Stomach (tissue), 8 donors: ENCODE measurements at regions not wholly inside any gene's neighbourhood (a gene's known extent, or its start where the extent isn't known, plus 50 kb on each side); places are given as distances from the start of the nearest gene placed in this dataset.

Source experiments
- DNase-seq, 2 donors: peaks; one replicate each; pipeline versions ENCODE4 v3.0.0 to v3.0.0-alpha.2; 2013 to 2019
- H3K27ac ChIP-seq, 5 donors: fragments of 200-600 bp in 4 of 5; sonication (generic) in 4 of 5; one replicate each; pipeline ENCODE4 v1.5.1; 2013 to 2019; ENCODE audit warnings: mild to moderate bottlenecking in 1 of 5, moderate library complexity in 1 of 5
- H3K27me3 ChIP-seq, 3 donors: fragments of 200-600 bp; sonication (generic); one replicate each; pipeline ENCODE4 v1.5.1; 2017 to 2019; ENCODE audit warnings: mixed run types in 1 of 3
- H3K36me3 ChIP-seq, 4 donors: fragments of 200-600 bp; sonication (generic); 1 replicate in 3 of 4; 2 replicates in 1 of 4; pipeline ENCODE4 v1.5.1; 2016 to 2019
- H3K4me1 ChIP-seq, 4 donors: fragments of 200-600 bp; sonication (generic); one replicate each; pipeline ENCODE4 v1.5.1; 2016 to 2019
- H3K4me3 ChIP-seq, 4 donors: fragments of 200-600 bp; sonication (generic) in 3 of 4; one replicate each; pipeline ENCODE4 v1.5.1; 2016 to 2019; ENCODE audit warnings: mild to moderate bottlenecking in 1 of 4
- H3K9me3 ChIP-seq, 4 donors: fragments of 200-600 bp; sonication (generic); one replicate each; pipeline ENCODE4 v1.5.1; 2016 to 2019
- CTCF ChIP-seq, 7 experiments: fragments of 450-650 bp in 4 of 7; fragments of 200-600 bp in 3 of 7; sonication (generic) in 3 of 7; IDR thresholded peaks; one replicate each; pipeline ENCODE4 v1.5.1; 2016 to 2019; ENCODE audit warnings: antibody characterized with exemption in 7 of 7, control low read depth in 2 of 7, mild to moderate bottlenecking in 1 of 7
- EP300 ChIP-seq: sonication (generic); formaldehyde crosslinking; IDR thresholded peaks from one replicate; pipeline ENCODE4 v1.6.1; 2017; ENCODE audit warnings: antibody characterized with exemption
- POLR2A ChIP-seq, 4 donors: fragments of 450-650 bp; IDR thresholded peaks; one replicate each; pipeline ENCODE4 v1.6.1; 2016; ENCODE audit warnings: antibody characterized with exemption in 4 of 4, control low read depth in 2 of 4, mild to moderate bottlenecking in 1 of 4, moderate library complexity in 1 of 4
- POLR2AphosphoS5 ChIP-seq, 3 donors: sonication (generic); formaldehyde crosslinking; IDR thresholded peaks; one replicate each; pipeline ENCODE4 v1.6.1; 2016; ENCODE audit warnings: antibody characterized with exemption in 3 of 3
- WGBS, 5 donors: extraction: QIAGEN DNeasy Blood & Tissue Kit in 3 of 5; methylation state at CpG; one replicate each; pipeline versions ENCODE4 v1.1.5 to v1.1.7; 2013 to 2018; 5-methylcytosine and 5-hydroxymethylcytosine counted together
- intact Hi-C: fragments of 100-400 bp; cut with DNase I; formaldehyde crosslinking; loops from one replicate; pipeline ENCODE4 v1.15.1; 2023; ENCODE audit warnings: low total_unique reads
- donor health status: healthy with polysubstance abuse.
- donor health status: Bipolar disorder and iron deficiency.
- donor health status: healthy.

- Histone ChIP-seq H3K27me3 (peaks cover 0 to 3% (median 0%) of the 10 kb centered on the region in 3 donors), H3K4me1 (no peaks in the 10 kb centered on the region), H3K4me3 (no peak overlapping the region), H3K9me3 (no peaks in the 10 kb centered on the region), H3K27ac (no peak overlapping the region), H3K36me3 (no peaks in the 10 kb centered on the region)
- intact Hi-C loops, result no loop called here
- DNase-seq, result no peak
- 71 to 84% (median 82%) methylated on average over 2 of the region's 2 CpGs for WGBS, 5 donors
- TF ChIP-seq EP300 (no peak), CTCF (IDR thresholded peaks at IDR 0.05) (no peak), POLR2AphosphoS5 (IDR thresholded peaks at IDR 0.05) (no peak), POLR2A (IDR thresholded peaks at IDR 0.05) (no peak)
Measured at GRCh38 chr3:159739969-159740368, 248.7 kb upstream of the IL12A start.

- no peaks in the 10 kb centered on the region for H3K9me3 ChIP-seq
- no peak for DNase-seq
- no peak overlapping the region for H3K4me3 ChIP-seq
- 91 to 95% (median 93%) methylated on average over 1 of the region's 1 CpG for WGBS, 5 donors
- no peaks in the 10 kb centered on the region for H3K36me3 ChIP-seq
- no peak overlapping the region for H3K27ac ChIP-seq
- no peak for TF ChIP-seq CTCF (IDR thresholded peaks at IDR 0.05)
- no peak for TF ChIP-seq POLR2AphosphoS5 (IDR thresholded peaks at IDR 0.05)
- TF ChIP-seq EP300, result no peak
- TF ChIP-seq POLR2A (IDR thresholded peaks at IDR 0.05), result no peak
- H3K27me3 ChIP-seq, result peaks cover 0 to 3% (median 0%) of the 10 kb centered on the region in 3 donors
- intact Hi-C loops, result no loop called here
- no peaks in the 10 kb centered on the region for H3K4me1 ChIP-seq
Measured at GRCh38 chr3:159741281-159741680, 247.4 kb upstream of the IL12A start.

- H3K4me3 ChIP-seq, result no peak overlapping the region
- no peaks in the 10 kb centered on the region for H3K36me3 ChIP-seq
- H3K27ac ChIP-seq, result no peak overlapping the region
- no peaks in the 10 kb centered on the region for H3K27me3 ChIP-seq
- intact Hi-C loops, result no loop called here
- TF ChIP-seq EP300, result no peak
- no peak for TF ChIP-seq POLR2A (IDR thresholded peaks at IDR 0.05)
- no peak for TF ChIP-seq CTCF (IDR thresholded peaks at IDR 0.05)
- no peak for TF ChIP-seq POLR2AphosphoS5 (IDR thresholded peaks at IDR 0.05)
- 50 to 73% (median 54%) methylated on average over 1 of the region's 1 CpG for WGBS, 5 donors
- DNase-seq, result no peak
- H3K9me3 ChIP-seq, result no peaks in the 10 kb centered on the region
- H3K4me1 ChIP-seq, result no peaks in the 10 kb centered on the region
Measured at GRCh38 chr3:159748425-159748824, 240.2 kb upstream of the IL12A start.

- intact Hi-C loops, result no loop called here
- Histone ChIP-seq H3K4me3 (no peak overlapping the region), H3K4me1 (no peaks in the 10 kb centered on the region), H3K36me3 (no peaks in the 10 kb centered on the region), H3K27ac (no peak overlapping the region), H3K27me3 (no peaks in the 10 kb centered on the region), H3K9me3 (no peaks in the 10 kb centered on the region)
- 22 to 56% (median 35%) methylated on average over 4 of the region's 4 CpGs for WGBS, 5 donors
- peak in 1 of 2 donors; percentile 40 for DNase-seq
- TF ChIP-seq CTCF (IDR thresholded peaks at IDR 0.05) (no peak), EP300 (no peak), POLR2A (IDR thresholded peaks at IDR 0.05) (no peak), POLR2AphosphoS5 (IDR thresholded peaks at IDR 0.05) (no peak)
Measured at GRCh38 chr3:159749406-159749805, 239.2 kb upstream of the IL12A start.
